Breast epithelium (tissue), 4 donors: ENCODE measurements at regions not wholly inside any gene's neighbourhood (a gene's known extent, or its start where the extent isn't known, plus 50 kb on each side); places are given as distances from the start of the nearest gene placed in this dataset.

Experiments
- DNase-seq, 2 donors: peaks; one replicate each; pipeline ENCODE4 v3.0.0-alpha.2; 2019; ENCODE audit warnings: low spot score in 2 of 2
- H3K27ac ChIP-seq, 2 donors: fragments of 200-600 bp; sonication (generic) in 1 of 2; one replicate each; pipeline ENCODE4 v1.5.1; 2016 to 2019; ENCODE audit warnings: mild to moderate bottlenecking in 1 of 2
- H3K27me3 ChIP-seq, 2 donors: fragments of 200-600 bp; sonication (generic) in 1 of 2; one replicate each; pipeline versions ENCODE4 v1.5.1 to v1.6.0; 2017 to 2019; ENCODE audit warnings: control low read depth in 1 of 2, mild to moderate bottlenecking in 1 of 2
- H3K36me3 ChIP-seq: fragments of 200-600 bp; one replicate; pipeline ENCODE4 v1.5.1; 2019
- H3K4me1 ChIP-seq, 2 donors: fragments of 200-600 bp; sonication (generic); one replicate each; pipeline ENCODE4 v1.5.1; 2016 to 2019; ENCODE audit warnings: control low read depth in 1 of 2
- H3K4me3 ChIP-seq, 3 donors: fragments of 200-600 bp; sonication (generic); 1 replicate in 2 of 3; 2 replicates in 1 of 3; pipeline ENCODE4 v1.5.1; 2016 to 2019; ENCODE audit warnings: mild to moderate bottlenecking in 3 of 3, moderate library complexity in 2 of 3
- H3K9me3 ChIP-seq, 2 donors: fragments of 200-600 bp; sonication (generic) in 1 of 2; one replicate each; pipeline ENCODE4 v1.5.1; 2016 to 2019; ENCODE audit warnings: control low read depth in 1 of 2
- CTCF ChIP-seq, 3 donors: fragments of 450-650 bp; IDR thresholded peaks; one replicate each; pipeline ENCODE4 v1.5.1; 2016 to 2017; ENCODE audit warnings: antibody characterized with exemption in 3 of 3, mild to moderate bottlenecking in 3 of 3, moderate library complexity in 3 of 3
- POLR2A ChIP-seq: fragments of 450-650 bp; IDR thresholded peaks from one replicate; pipeline ENCODE4 v1.6.1; 2016; ENCODE audit warnings: antibody characterized with exemption, mild to moderate bottlenecking, moderate library complexity
- POLR2AphosphoS5 ChIP-seq, 3 donors: sonication (generic); formaldehyde crosslinking; IDR thresholded peaks; one replicate each; pipeline ENCODE4 v1.6.1; 2017; ENCODE audit warnings: antibody characterized with exemption in 3 of 3
- intact Hi-C: fragments of 100-400 bp; cut with DNase I; formaldehyde crosslinking; loops from one replicate; pipeline ENCODE4 v1.15.1; 2023; ENCODE audit warnings: low total_unique reads

GRCh38 chr10:43815181-43815885 lies 166.7 kb upstream of the ZNF32 start:
- intact Hi-C loops, result no loop called here
- H3K27ac ChIP-seq, result no peak overlapping the region
- no peaks in the 10 kb centered on the region for H3K9me3 ChIP-seq
- TF ChIP-seq CTCF (IDR thresholded peaks at IDR 0.05) (no peak), POLR2A (no peak), POLR2AphosphoS5 (IDR thresholded peaks at IDR 0.05) (no peak)
- no peaks in the 10 kb centered on the region for H3K36me3 ChIP-seq
- DNase-seq, result no peak
- H3K4me1 ChIP-seq, result no peaks in the 10 kb centered on the region
- H3K27me3 ChIP-seq, result no peaks in the 10 kb centered on the region
- H3K4me3 ChIP-seq, result no peak overlapping the region

- Histone ChIP-seq H3K4me1 (no peaks in the 10 kb centered on the region), H3K9me3 (no peaks in the 10 kb centered on the region), H3K4me3 (no peak overlapping the region), H3K36me3 (no peaks in the 10 kb centered on the region), H3K27ac (no peak overlapping the region), H3K27me3 (no peaks in the 10 kb centered on the region)
- TF ChIP-seq CTCF (IDR thresholded peaks at IDR 0.05), result no peak
- no peak for TF ChIP-seq POLR2AphosphoS5 (IDR thresholded peaks at IDR 0.05)
- TF ChIP-seq POLR2A, result no peak
- intact Hi-C loops, result no loop called here
- no peak for DNase-seq
Observed at GRCh38 chr10:43814663-43815062, 166.0 kb upstream of the ZNF32 start.

DNA sequence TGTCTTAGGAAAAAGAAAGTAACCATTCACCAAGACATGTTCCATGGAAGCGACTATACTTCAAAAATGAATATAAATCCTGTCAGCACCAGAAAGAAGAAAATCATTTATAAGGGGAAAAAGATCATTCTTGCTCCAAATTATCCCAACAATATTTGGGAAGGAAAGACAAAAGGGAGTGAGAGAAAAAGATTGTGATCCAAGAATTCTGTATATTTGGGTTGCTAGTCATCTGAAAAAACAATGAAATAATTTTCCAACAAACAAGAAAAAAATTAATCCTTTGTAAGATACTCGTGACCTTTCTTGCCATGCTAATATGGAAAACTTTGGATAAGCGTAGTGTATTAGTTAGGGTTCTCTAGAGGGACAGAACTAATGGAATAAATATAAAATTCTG lies 163.2 kb upstream of the ZNF32 start:
- no peaks in the 10 kb centered on the region for H3K9me3 ChIP-seq
- DNase-seq, result no peak
- no peaks in the 10 kb centered on the region for H3K27me3 ChIP-seq
- H3K36me3 ChIP-seq, result no peaks in the 10 kb centered on the region
- no peak for TF ChIP-seq POLR2AphosphoS5 (IDR thresholded peaks at IDR 0.05)
- H3K27ac ChIP-seq, result no peak overlapping the region
- H3K4me3 ChIP-seq, result no peak overlapping the region
- no peaks in the 10 kb centered on the region for H3K4me1 ChIP-seq
- intact Hi-C loops, result no loop called here

DNA sequence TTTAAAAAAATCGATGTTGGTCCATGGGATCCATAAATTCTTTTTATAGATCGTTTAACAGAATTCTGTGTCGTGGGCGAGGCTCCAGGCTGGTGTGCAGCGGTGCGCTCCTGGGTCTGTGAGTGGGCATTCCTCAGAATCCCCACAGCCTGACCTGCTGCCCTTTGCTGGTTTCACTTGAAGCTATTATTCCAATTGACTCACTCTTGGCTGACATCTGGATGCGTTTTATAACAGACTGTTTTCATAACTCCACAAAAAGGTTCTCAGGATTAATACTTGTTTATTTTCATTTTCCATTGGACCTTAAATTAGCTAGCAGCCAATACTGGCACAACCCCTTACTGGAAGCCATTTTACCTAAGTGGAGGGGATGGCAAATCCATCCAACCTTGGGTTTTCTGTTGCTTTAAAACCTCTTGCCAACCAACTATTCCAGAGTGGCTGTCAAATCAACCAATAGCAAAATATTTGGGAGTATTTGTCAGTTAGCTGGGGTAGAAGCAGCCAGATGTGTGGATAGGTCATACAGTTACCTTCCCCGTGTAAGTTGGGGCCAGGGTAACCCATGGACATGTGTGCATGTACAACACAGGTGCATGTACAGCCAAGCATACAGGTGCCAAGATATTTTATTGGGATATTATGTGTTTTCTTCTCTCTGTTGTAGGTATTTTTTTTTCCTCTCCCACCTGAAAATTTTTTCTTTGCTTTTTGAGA lies 160.7 kb upstream of the ZNF32 start:
- no peak for DNase-seq

GRCh38 chr10:43808136-43808535 lies 159.5 kb upstream of the ZNF32 start:
- Histone ChIP-seq H3K27ac (no peak overlapping the region), H3K4me3 (no peak overlapping the region), H3K36me3 (no peaks in the 10 kb centered on the region), H3K27me3 (no peaks in the 10 kb centered on the region), H3K4me1 (no peaks in the 10 kb centered on the region), H3K9me3 (no peaks in the 10 kb centered on the region)
- DNase-seq, result no peak
- intact Hi-C loops, result no loop called here
- TF ChIP-seq POLR2AphosphoS5 (IDR thresholded peaks at IDR 0.05) (no peak), POLR2A (no peak)

More for the DNA sequence above, 160.7 kb upstream of the ZNF32 start:
- TF ChIP-seq CTCF (IDR thresholded peaks at IDR 0.05) (no peak), POLR2A (no peak), POLR2AphosphoS5 (IDR thresholded peaks at IDR 0.05) (no peak)
- Histone ChIP-seq H3K36me3 (no peaks in the 10 kb centered on the region), H3K9me3 (no peaks in the 10 kb centered on the region), H3K27me3 (no peaks in the 10 kb centered on the region), H3K4me3 (no peak overlapping the region), H3K4me1 (no peaks in the 10 kb centered on the region), H3K27ac (peak overlapping the region in 1 of 2 donors; percentile 40)
- intact Hi-C loops, result no loop called here
